ENCODE measurements at regions not wholly inside any gene's neighbourhood (a gene's known extent, or its start where the extent isn't known, plus 50 kb on each side); places are given as distances from the start of the nearest gene placed in this dataset.

DNA sequence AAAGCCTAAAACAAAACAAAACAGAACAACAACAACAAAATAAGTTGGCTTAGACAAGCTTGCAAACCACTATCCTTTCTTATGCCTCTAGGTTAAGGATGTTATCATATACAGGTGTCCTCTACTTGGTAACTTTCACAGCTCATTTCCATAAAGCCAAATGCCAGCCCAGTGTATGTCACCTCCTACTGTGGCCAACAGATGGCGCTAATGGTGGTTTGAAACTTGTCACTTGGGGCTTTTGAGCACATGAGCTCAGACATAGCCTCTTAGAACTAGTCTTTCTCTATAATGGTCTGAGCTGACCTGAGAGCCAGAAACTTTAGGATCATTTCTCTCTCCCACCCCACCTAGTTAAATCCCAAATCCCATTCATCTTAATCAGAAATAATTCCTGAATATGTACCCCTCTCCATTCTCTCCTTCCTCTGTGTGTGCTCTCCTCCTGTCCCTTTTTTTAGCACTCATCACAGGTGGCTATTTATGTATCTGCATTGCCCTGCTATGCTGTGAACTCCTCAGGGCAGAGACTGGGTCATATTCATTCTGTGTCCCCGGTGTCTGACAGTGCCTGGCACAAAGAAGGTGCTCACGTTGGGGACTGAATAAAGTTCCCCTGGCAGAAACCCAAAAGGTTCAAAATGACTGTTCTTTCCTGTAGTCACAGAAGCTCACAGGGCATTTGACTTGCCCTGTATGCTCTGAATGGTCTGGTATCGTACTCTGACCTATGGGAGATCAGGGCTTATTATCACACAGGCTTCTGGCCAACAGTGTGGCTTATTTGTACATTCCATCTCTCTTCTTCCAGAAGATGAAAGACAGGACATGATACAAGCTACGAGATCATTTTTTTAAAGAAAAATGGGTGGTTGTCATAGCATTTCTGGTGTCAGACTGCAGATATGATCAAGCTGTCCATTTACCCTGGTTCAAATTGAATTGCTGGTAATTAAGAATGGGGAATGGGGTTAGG, 319.3 kb upstream of the AZI2 start:
- TF ChIP-seq EZH2 (IDR thresholded peaks at IDR 0.05) (no peak), POLR2AphosphoS5 (IDR thresholded peaks at IDR 0.05; ENCODE audit: borderline replicate concordance, low read depth, low read length) (no peak)

Measured in SK-N-MC (cell line).